Activated CD4-positive, alpha-beta memory T cell treated with anti-CD3 and anti-CD28 coated beads, Interleukin-2, amount 10 ng/mL, durations not matched to agents 7 days and 5 days (primary cell): ENCODE measurements at regions not wholly inside any gene's neighbourhood (a gene's known extent, or its start where the extent isn't known, plus 50 kb on each side); places are given as distances from the start of the nearest gene placed in this dataset.

Source experiments
- CTCF ChIA-PET: fragments of 350-600 bp; sonication (Branson Sonifier 250); formaldehyde crosslinking; loops from one replicate; lab custom pipeline; 2021; ENCODE audit warnings: antibody characterized with exemption, inconsistent platforms; lab: Charles Lee
- POLR2A ChIA-PET: fragments of 350-600 bp; sonication (Branson Sonifier 250); formaldehyde crosslinking; loops from one replicate; lab custom pipeline; 2021; ENCODE audit warnings: antibody characterized with exemption; lab: Charles Lee
- DNase-seq: peaks from one replicate; pipeline ENCODE4 v3.0.0-alpha.2; 2020
- H3K27ac Mint-ChIP-seq: one replicate; pipeline ENCODE4 v1.8.0; 2021; ENCODE audit warnings: mild to moderate bottlenecking, mixed read lengths
- H3K27me3 Mint-ChIP-seq: one replicate; pipeline ENCODE4 v1.8.0; 2021; ENCODE audit warnings: mixed read lengths
- H3K36me3 Mint-ChIP-seq: one replicate; pipeline ENCODE4 v1.8.0; 2021; ENCODE audit warnings: low read depth, mixed read lengths
- H3K4me1 Mint-ChIP-seq: one replicate; pipeline ENCODE4 v1.8.0; 2021; ENCODE audit warnings: mixed read lengths
- H3K4me3 Mint-ChIP-seq: one replicate; pipeline ENCODE4 v1.8.0; 2021; ENCODE audit warnings: mild to moderate bottlenecking, mixed read lengths
- H3K9me3 Mint-ChIP-seq: one replicate; pipeline ENCODE4 v1.8.0; 2021; ENCODE audit warnings: mixed read lengths

- ChIA-PET CTCF (interaction anchor here (1.0 kb wide), 1 partner anchor 15 kb away, joined by 4 read pairs; no protein-coding TSS in a partner anchor), POLR2A (no interaction called here)
- H3K9me3 Mint-ChIP-seq = no peaks in the 10 kb centered on the region
- H3K4me3 Mint-ChIP-seq = no peak overlapping the region
- no peaks in the 10 kb centered on the region for H3K4me1 Mint-ChIP-seq
- DNase-seq = no peak
- no peak overlapping the region for H3K27ac Mint-ChIP-seq
- no peaks in the 10 kb centered on the region for H3K36me3 Mint-ChIP-seq
- H3K27me3 Mint-ChIP-seq = no peaks in the 10 kb centered on the region
Observed at GRCh38 chr12:126858560-126858959, 1408.4 kb upstream of the TMEM132C start.

- H3K36me3 Mint-ChIP-seq = no peaks in the 10 kb centered on the region
- ChIA-PET POLR2A (no interaction called here), CTCF (no interaction called here)
- H3K4me1 Mint-ChIP-seq = no peaks in the 10 kb centered on the region
- DNase-seq = no peak
- no peak overlapping the region for H3K4me3 Mint-ChIP-seq
- peaks cover 3% of the 10 kb centered on the region for H3K9me3 Mint-ChIP-seq
- no peak overlapping the region for H3K27ac Mint-ChIP-seq
- no peaks in the 10 kb centered on the region for H3K27me3 Mint-ChIP-seq
Observed at GRCh38 chr12:126860210-126860609, 1406.8 kb upstream of the TMEM132C start.

- Mint-ChIP-seq H3K4me1 (no peaks in the 10 kb centered on the region), H3K9me3 (peaks cover 5% of the 10 kb centered on the region), H3K4me3 (no peak overlapping the region), H3K36me3 (no peaks in the 10 kb centered on the region), H3K27ac (no peak overlapping the region), H3K27me3 (no peaks in the 10 kb centered on the region)
- no peak for DNase-seq
- ChIA-PET POLR2A (no interaction called here), CTCF (no interaction called here)
Observed at GRCh38 chr12:126862500-126862899, 1404.5 kb upstream of the TMEM132C start.

- CTCF ChIA-PET = no interaction called here
- no peak for DNase-seq
- no peak overlapping the region for H3K4me3 Mint-ChIP-seq
Observed at GRCh38 chr12:126869644-126870043, 1397.3 kb upstream of the TMEM132C start.

GRCh38 chr12:126873701-126874100 lies 1393.3 kb upstream of the TMEM132C start:
- Mint-ChIP-seq H3K9me3 (no peaks in the 10 kb centered on the region), H3K4me1 (no peaks in the 10 kb centered on the region), H3K36me3 (no peaks in the 10 kb centered on the region), H3K4me3 (no peak overlapping the region), H3K27me3 (no peaks in the 10 kb centered on the region), H3K27ac (no peak overlapping the region)
- no peak for DNase-seq
- POLR2A ChIA-PET = no interaction called here
- CTCF ChIA-PET = interaction anchor here (0.8 to 2.1 kb wide), 5 partner anchors 15 to 805 kb away, joined by 3 to 8 read pairs (median 4); no protein-coding TSS in a partner anchor

More at GRCh38 chr12:126869644-126870043, 1397.3 kb upstream of the TMEM132C start:
- no peaks in the 10 kb centered on the region for H3K4me1 Mint-ChIP-seq
- peaks cover 2% of the 10 kb centered on the region for H3K9me3 Mint-ChIP-seq
- POLR2A ChIA-PET = no interaction called here
- no peak overlapping the region for H3K27ac Mint-ChIP-seq
- no peaks in the 10 kb centered on the region for H3K36me3 Mint-ChIP-seq
- H3K27me3 Mint-ChIP-seq = no peaks in the 10 kb centered on the region

GRCh38 chr12:126874427-126875026 lies 1392.4 kb upstream of the TMEM132C start:
- POLR2A ChIA-PET = no interaction called here

GRCh38 chr12:126879842-126880241 lies 1387.1 kb upstream of the TMEM132C start:
- CTCF ChIA-PET = interaction anchor here (0.6 kb wide), 1 partner anchor 495 kb away, joined by 3 read pairs; no protein-coding TSS in a partner anchor
- Mint-ChIP-seq H3K27me3 (no peaks in the 10 kb centered on the region), H3K4me1 (no peaks in the 10 kb centered on the region), H3K36me3 (no peaks in the 10 kb centered on the region), H3K9me3 (no peaks in the 10 kb centered on the region), H3K27ac (no peak overlapping the region), H3K4me3 (no peak overlapping the region)
- DNase-seq = no peak
- POLR2A ChIA-PET = no interaction called here

More at GRCh38 chr12:126874427-126875026, 1392.4 kb upstream of the TMEM132C start:
- Mint-ChIP-seq H3K27me3 (no peaks in the 10 kb centered on the region), H3K9me3 (no peaks in the 10 kb centered on the region), H3K27ac (no peak overlapping the region), H3K4me3 (no peak overlapping the region), H3K36me3 (no peaks in the 10 kb centered on the region), H3K4me1 (no peaks in the 10 kb centered on the region)
- DNase-seq = peak; percentile 63
- CTCF ChIA-PET = interaction anchor here (0.5 to 2.1 kb wide), 6 partner anchors 9 to 963 kb away, joined by 3 to 8 read pairs (median 4); no protein-coding TSS in a partner anchor

- H3K4me3 Mint-ChIP-seq = no peak overlapping the region
Observed at GRCh38 chr12:126883697-126884096, 1383.3 kb upstream of the TMEM132C start.

GRCh38 chr12:126889501-126889900 lies 1377.5 kb upstream of the TMEM132C start:
- Mint-ChIP-seq H3K4me3 (no peak overlapping the region), H3K27ac (no peak overlapping the region), H3K4me1 (no peaks in the 10 kb centered on the region), H3K36me3 (no peaks in the 10 kb centered on the region), H3K9me3 (peaks cover 5% of the 10 kb centered on the region), H3K27me3 (peaks cover 3% of the 10 kb centered on the region)
- ChIA-PET CTCF (no interaction called here), POLR2A (no interaction called here)
- no peak for DNase-seq

More at GRCh38 chr12:126883697-126884096, 1383.3 kb upstream of the TMEM132C start:
- H3K27me3 Mint-ChIP-seq = peaks cover 3% of the 10 kb centered on the region
- ChIA-PET CTCF (interaction anchor here (1.3 kb wide), 1 partner anchor 9 kb away, joined by 5 read pairs; no protein-coding TSS in a partner anchor), POLR2A (interaction anchor here (0.6 kb wide), 1 partner anchor 14 kb away, joined by 3 read pairs; no protein-coding TSS in a partner anchor)
- DNase-seq = no peak
- H3K9me3 Mint-ChIP-seq = peaks cover 2% of the 10 kb centered on the region
- H3K27ac Mint-ChIP-seq = no peak overlapping the region
- no peaks in the 10 kb centered on the region for H3K36me3 Mint-ChIP-seq
- H3K4me1 Mint-ChIP-seq = no peaks in the 10 kb centered on the region

GRCh38 chr12:126890097-126890496 lies 1376.9 kb upstream of the TMEM132C start:
- Mint-ChIP-seq H3K36me3 (no peaks in the 10 kb centered on the region), H3K4me3 (no peak overlapping the region), H3K27me3 (peaks cover 3% of the 10 kb centered on the region), H3K27ac (no peak overlapping the region), H3K4me1 (no peaks in the 10 kb centered on the region), H3K9me3 (peaks cover 5% of the 10 kb centered on the region)
- CTCF ChIA-PET = no interaction called here
- POLR2A ChIA-PET = no interaction called here
- no peak for DNase-seq

- no peaks in the 10 kb centered on the region for H3K36me3 Mint-ChIP-seq
- H3K27ac Mint-ChIP-seq = no peak overlapping the region
- POLR2A ChIA-PET = no interaction called here
- no peak overlapping the region for H3K4me3 Mint-ChIP-seq
- peaks cover 2% of the 10 kb centered on the region for H3K9me3 Mint-ChIP-seq
- DNase-seq = no peak
- H3K4me1 Mint-ChIP-seq = no peaks in the 10 kb centered on the region
- CTCF ChIA-PET = no interaction called here
- H3K27me3 Mint-ChIP-seq = no peaks in the 10 kb centered on the region
Observed at GRCh38 chr12:126891789-126892188, 1375.2 kb upstream of the TMEM132C start.

GRCh38 chr12:126895951-126896913 lies 1370.7 kb upstream of the TMEM132C start:
- no peak overlapping the region for H3K27ac Mint-ChIP-seq

GRCh38 chr12:126897102-126897501 lies 1369.9 kb upstream of the TMEM132C start:
- no peaks in the 10 kb centered on the region for H3K27me3 Mint-ChIP-seq
- no peaks in the 10 kb centered on the region for H3K4me1 Mint-ChIP-seq
- no peaks in the 10 kb centered on the region for H3K9me3 Mint-ChIP-seq
- H3K36me3 Mint-ChIP-seq = no peaks in the 10 kb centered on the region
- H3K4me3 Mint-ChIP-seq = no peak overlapping the region
- ChIA-PET POLR2A (no interaction called here), CTCF (no interaction called here)
- H3K27ac Mint-ChIP-seq = no peak overlapping the region
- DNase-seq = no peak

More at GRCh38 chr12:126895951-126896913, 1370.7 kb upstream of the TMEM132C start:
- Mint-ChIP-seq H3K9me3 (peaks cover 2% of the 10 kb centered on the region), H3K27me3 (no peaks in the 10 kb centered on the region), H3K36me3 (no peaks in the 10 kb centered on the region), H3K4me1 (no peaks in the 10 kb centered on the region), H3K4me3 (no peak overlapping the region)
- ChIA-PET POLR2A (no interaction called here), CTCF (no interaction called here)
- DNase-seq = no peak
